ENCODE measurements at regions not wholly inside any gene's neighbourhood (a gene's known extent, or its start where the extent isn't known, plus 50 kb on each side); places are given as distances from the start of the nearest gene placed in this dataset.

DNA sequence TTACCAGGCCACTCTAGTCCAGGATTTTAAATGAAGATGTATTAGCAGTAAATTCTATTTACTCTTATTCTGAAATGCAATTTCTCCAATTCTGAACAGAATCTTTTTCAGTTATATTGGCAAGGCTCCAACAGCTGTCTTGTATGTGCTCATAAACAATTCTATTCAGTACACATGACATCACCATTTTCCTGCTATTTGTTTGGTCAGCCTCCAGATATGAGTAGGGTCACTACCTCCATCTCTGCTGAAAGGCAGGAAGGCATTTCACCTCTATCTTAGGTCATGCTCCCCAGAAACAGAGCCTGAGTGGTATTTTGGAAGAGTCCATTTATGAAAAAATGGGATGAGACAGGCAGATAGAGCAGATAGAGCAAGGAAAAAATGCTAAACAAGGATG is 151.1 kb upstream of the ADGRL3 start:
- no peak overlapping the region for H3K4me2 ChIP-seq (ENCODE audit: low read depth, low read length)
- TF ChIP-seq ZSCAN29 (CRISPR knock-in tag; conservative IDR thresholded peaks at IDR 0.05) (no peak), ATF7 (IDR thresholded peaks at IDR 0.05) (0 out of 2 replicates have a peak, but pooled peaks have one; percentile 39), ATF7 (CRISPR knock-in tag; IDR thresholded peaks at IDR 0.05) (no peak)
- in situ Hi-C loops (cut with HindIII; ENCODE audit: extremely low pct_ligation_motif_present, low pct_unique_long_range_greater_than_20kb) (no loop called here), intact Hi-C loops (cut with micrococcal nuclease; ENCODE audit: unreplicated experiment) (no loop called here)
- BruUV-seq (replicated peaks), result no TSS peak
- ChIA-PET CTCF (ENCODE audit: low intra/inter-chr PET ratio, low total read pairs) (no interaction called here), POLR2A (no interaction called here)
- no peaks in the 10 kb centered on the region for H3K27me3 ChIP-seq (ENCODE audit: control insufficient read depth in 1 of 2, insufficient read depth in 2 of 2, low read length in 2 of 2)
- no peaks in the 10 kb centered on the region for H4K20me1 ChIP-seq (ENCODE audit: insufficient read depth, low read length)
- H3K36me3 ChIP-seq (replicated peaks in 1 of 2; ENCODE audit: control insufficient read depth in 1 of 2, insufficient read depth in 2 of 2, low read length in 2 of 2), result no peaks in the 10 kb centered on the region
- H3K4me1 ChIP-seq (ENCODE audit: insufficient read depth, low read length), result no peaks in the 10 kb centered on the region
- H2AFZ ChIP-seq (ENCODE audit: low read length), result no peak overlapping the region
- H3K9ac ChIP-seq (ENCODE audit: insufficient read depth, low read depth, low read length), result no peak overlapping the region
- ATAC-seq, result no peak
- no peak for FAIRE-seq
- no peaks in the 10 kb centered on the region for H3K79me2 ChIP-seq (ENCODE audit: insufficient read depth, low read length)
- no peak for DNase-seq (ENCODE audit: low spot score)
- H3K4me3 ChIP-seq (replicated peaks in 1 of 3; ENCODE audit: insufficient read depth in 1 of 3, low read depth in 2 of 3, low read length in 3 of 3), result no peak overlapping the region
- no peaks in the 10 kb centered on the region for H3K9me3 ChIP-seq (ENCODE audit: low read length)
- no peak overlapping the region for H3K27ac ChIP-seq (ENCODE audit: extremely low read length, insufficient read depth, low read length)

DNA sequence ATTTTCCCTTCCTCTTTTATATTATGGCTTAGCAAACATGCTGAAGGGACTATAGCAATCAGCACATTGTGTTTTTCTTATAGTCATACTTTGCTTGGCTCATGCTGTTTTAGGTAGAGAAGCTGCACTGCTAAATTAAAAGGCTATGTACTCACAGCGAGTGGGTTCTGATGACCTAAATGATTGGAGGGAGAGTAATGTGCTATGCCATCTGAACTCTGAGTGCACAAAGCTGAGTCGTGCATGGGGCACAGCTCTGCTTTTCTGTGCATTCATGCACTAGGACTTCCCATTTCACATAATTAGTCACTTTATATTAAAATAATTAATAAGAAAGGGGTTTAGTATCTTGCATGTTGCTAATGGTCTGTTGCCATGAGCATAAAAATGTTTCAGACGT is 132.7 kb upstream of the ADGRL3 start:
- WGBS (ENCODE audit: low lambda C conversion rate), result 0% methylated on average over 3 of the region's 3 CpGs
- Histone ChIP-seq H3K4me1 (ENCODE audit: insufficient read depth, low read length) (no peaks in the 10 kb centered on the region), H3K9me3 (ENCODE audit: low read length) (no peaks in the 10 kb centered on the region), H3K27me3 (ENCODE audit: control insufficient read depth in 1 of 2, insufficient read depth in 2 of 2, low read length in 2 of 2) (no peaks in the 10 kb centered on the region), H3K4me3 (replicated peaks in 1 of 3; ENCODE audit: insufficient read depth in 1 of 3, low read depth in 2 of 3, low read length in 3 of 3) (no peak overlapping the region), H3K36me3 (replicated peaks in 1 of 2; ENCODE audit: control insufficient read depth in 1 of 2, insufficient read depth in 2 of 2, low read length in 2 of 2) (no peaks in the 10 kb centered on the region), H4K20me1 (ENCODE audit: insufficient read depth, low read length) (no peaks in the 10 kb centered on the region), H3K79me2 (ENCODE audit: insufficient read depth, low read length) (no peaks in the 10 kb centered on the region), H3K9ac (ENCODE audit: insufficient read depth, low read depth, low read length) (no peak overlapping the region), H2AFZ (ENCODE audit: low read length) (no peak overlapping the region), H3K27ac (ENCODE audit: extremely low read length, insufficient read depth, low read length) (no peak overlapping the region), H3K4me2 (ENCODE audit: low read depth, low read length) (no peak overlapping the region)
- no TSS peak for BruUV-seq (replicated peaks)
- ChIA-PET POLR2A (no interaction called here), CTCF (ENCODE audit: low intra/inter-chr PET ratio, low total read pairs) (no interaction called here)
- no peak for ATAC-seq
- in situ Hi-C loops (cut with HindIII; ENCODE audit: extremely low pct_ligation_motif_present, low pct_unique_long_range_greater_than_20kb), result no loop called here
- FAIRE-seq, result no peak
- intact Hi-C loops (cut with micrococcal nuclease; ENCODE audit: unreplicated experiment), result no loop called here
- no peak for DNase-seq (ENCODE audit: low spot score)
- TF ChIP-seq ASH2L (IDR thresholded peaks at IDR 0.05; ENCODE audit: insufficient read length, low read depth, low read length) (no peak), ZNF605 (CRISPR knock-in tag; IDR thresholded peaks at IDR 0.05) (no peak), ZFP91 (CRISPR knock-in tag; IDR thresholded peaks at IDR 0.05; ENCODE audit: borderline replicate concordance) (no peak), SAP130 (CRISPR knock-in tag; IDR thresholded peaks at IDR 0.05; ENCODE audit: low read depth) (no peak), ZNF878 (CRISPR knock-in tag; IDR thresholded peaks at IDR 0.05) (no peak), KLF13 (CRISPR knock-in tag; IDR thresholded peaks at IDR 0.05) (no peak), TEAD2 (CRISPR knock-in tag; IDR thresholded peaks at IDR 0.05) (no peak), NCOA1 (CRISPR knock-in tag; IDR thresholded peaks at IDR 0.05) (no peak), KLF12 (CRISPR knock-in tag; IDR thresholded peaks at IDR 0.05; ENCODE audit: borderline replicate concordance) (no peak), ZNF839 (CRISPR knock-in tag; IDR thresholded peaks at IDR 0.05; ENCODE audit: borderline replicate concordance) (no peak), TCF7L2 (IDR thresholded peaks at IDR 0.05; ENCODE audit: low read depth, low read length) (no peak), ZNF460 (CRISPR knock-in tag; IDR thresholded peaks at IDR 0.05; ENCODE audit: borderline replicate concordance) (no peak), ZNF7 (CRISPR knock-in tag; IDR thresholded peaks at IDR 0.05) (no peak)
- TF ChIP-seq, protein P1, sequence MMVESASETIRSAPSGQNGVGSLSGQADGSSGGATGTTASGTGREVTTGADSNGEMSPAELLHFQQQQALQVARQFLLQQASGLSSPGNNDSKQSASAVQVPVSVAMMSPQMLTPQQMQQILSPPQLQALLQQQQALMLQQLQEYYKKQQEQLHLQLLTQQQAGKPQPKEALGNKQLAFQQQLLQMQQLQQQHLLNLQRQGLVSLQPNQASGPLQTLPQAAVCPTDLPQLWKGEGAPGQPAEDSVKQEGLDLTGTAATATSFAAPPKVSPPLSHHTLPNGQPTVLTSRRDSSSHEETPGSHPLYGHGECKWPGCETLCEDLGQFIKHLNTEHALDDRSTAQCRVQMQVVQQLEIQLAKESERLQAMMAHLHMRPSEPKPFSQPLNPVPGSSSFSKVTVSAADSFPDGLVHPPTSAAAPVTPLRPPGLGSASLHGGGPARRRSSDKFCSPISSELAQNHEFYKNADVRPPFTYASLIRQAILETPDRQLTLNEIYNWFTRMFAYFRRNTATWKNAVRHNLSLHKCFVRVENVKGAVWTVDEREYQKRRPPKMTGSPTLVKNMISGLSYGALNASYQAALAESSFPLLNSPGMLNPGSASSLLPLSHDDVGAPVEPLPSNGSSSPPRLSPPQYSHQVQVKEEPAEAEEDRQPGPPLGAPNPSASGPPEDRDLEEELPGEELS (CRISPR knock-in tag; IDR thresholded peaks at IDR 0.05), result no peak
- TF ChIP-seq, protein P2, sequence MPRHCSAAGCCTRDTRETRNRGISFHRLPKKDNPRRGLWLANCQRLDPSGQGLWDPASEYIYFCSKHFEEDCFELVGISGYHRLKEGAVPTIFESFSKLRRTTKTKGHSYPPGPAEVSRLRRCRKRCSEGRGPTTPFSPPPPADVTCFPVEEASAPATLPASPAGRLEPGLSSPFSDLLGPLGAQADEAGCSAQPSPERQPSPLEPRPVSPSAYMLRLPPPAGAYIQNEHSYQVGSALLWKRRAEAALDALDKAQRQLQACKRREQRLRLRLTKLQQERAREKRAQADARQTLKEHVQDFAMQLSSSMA (CRISPR knock-in tag; IDR thresholded peaks at IDR 0.05), result no peak
